HL-60 (cell line): ENCODE measurements at regions not wholly inside any gene's neighbourhood (a gene's known extent, or its start where the extent isn't known, plus 50 kb on each side); places are given as distances from the start of the nearest gene placed in this dataset.

Experiments used
- DNase-seq, 2 experiments: peaks; one replicate each; pipeline ENCODE4 v3.0.0-alpha.2; 2010 to 2020; ENCODE audit warnings: low read depth in 1 of 2, low spot score in 1 of 2
- H3K27ac ChIP-seq: fragments of 250-450 bp; sonication (Bioruptor Pico); replicated peaks from 2 replicates; pipeline ENCODE4 v1.5.1; 2020; ENCODE audit warnings: mild to moderate bottlenecking, moderate library complexity
- H3K27me3 ChIP-seq: fragments of 250-450 bp; sonication (Bioruptor Pico); 2 replicates; pipeline ENCODE4 v1.5.1; 2021; ENCODE audit warnings: mild to moderate bottlenecking, moderate library complexity; ENCODE audit not compliant: insufficient read depth, poor library complexity, severe bottlenecking
- H3K4me3 ChIP-seq: replicated peaks from 2 replicates; pipeline ENCODE4 v1.5.1; 2011; ENCODE audit warnings: mild to moderate bottlenecking, control low read depth, low read length; ENCODE audit not compliant: insufficient read depth
- GABPA ChIP-seq: IDR thresholded peaks from 2 replicates; pipeline ENCODE4 v1.6.1; 2012; ENCODE audit warnings: low read depth
- POLR2AphosphoS5 ChIP-seq: IDR thresholded peaks from 2 replicates; pipeline ENCODE4 v1.6.1; 2012; ENCODE audit warnings: low read depth
- REST ChIP-seq: IDR thresholded peaks from 2 replicates; pipeline ENCODE4 v1.6.1; 2012; ENCODE audit warnings: low read depth; ENCODE audit not compliant: insufficient replicate concordance
- SPI1 ChIP-seq: IDR thresholded peaks from 2 replicates; pipeline ENCODE4 v1.6.1; 2012; ENCODE audit warnings: low read depth, mild to moderate bottlenecking, borderline replicate concordance
- TF ChIP-seq, protein P1 (sequence below): IDR thresholded peaks from one replicate; pipeline ENCODE4 v1.5.1; 2011; ENCODE audit warnings: low read length, control low read depth, inconsistent platforms; ENCODE audit not compliant: insufficient read depth

GRCh38 chr1:103344930-103345329, 180.6 kb upstream of the RNPC3 start:
- H3K27me3 ChIP-seq = no peaks in the 10 kb centered on the region
- H3K4me3 ChIP-seq = no peak overlapping the region
- no peak for DNase-seq
- TF ChIP-seq GABPA (no peak), SPI1 (no peak), REST (no peak)
- no peak overlapping the region for H3K27ac ChIP-seq

DNA sequence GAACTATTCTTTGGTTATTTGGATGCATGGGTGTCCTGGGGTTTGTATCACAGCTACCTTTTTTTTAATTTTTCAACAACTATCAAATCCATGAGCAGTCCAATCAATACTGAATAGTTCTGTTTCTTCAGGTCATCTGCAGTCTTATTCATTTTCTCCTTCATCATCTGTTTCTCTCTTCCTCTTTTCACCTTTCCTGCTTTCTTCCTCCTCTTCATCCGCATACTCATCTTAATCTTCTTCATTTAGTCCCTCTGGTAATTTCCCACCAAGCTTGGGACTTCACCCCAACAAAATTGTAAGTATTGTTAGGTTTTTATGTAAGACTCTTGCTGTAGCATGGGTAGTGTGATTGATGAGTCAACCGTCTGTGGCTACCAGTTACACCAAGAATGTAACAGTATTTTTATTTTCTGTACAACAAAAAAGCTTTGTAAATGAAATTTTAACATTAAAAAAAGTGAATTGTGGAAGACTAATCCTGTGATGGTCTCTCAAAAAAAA, 184.1 kb upstream of the RNPC3 start:
- H3K27ac ChIP-seq = no peak overlapping the region
- TF ChIP-seq SPI1 (no peak), GABPA (no peak), POLR2AphosphoS5 (no peak), REST (no peak)
- TF ChIP-seq, protein P1, sequence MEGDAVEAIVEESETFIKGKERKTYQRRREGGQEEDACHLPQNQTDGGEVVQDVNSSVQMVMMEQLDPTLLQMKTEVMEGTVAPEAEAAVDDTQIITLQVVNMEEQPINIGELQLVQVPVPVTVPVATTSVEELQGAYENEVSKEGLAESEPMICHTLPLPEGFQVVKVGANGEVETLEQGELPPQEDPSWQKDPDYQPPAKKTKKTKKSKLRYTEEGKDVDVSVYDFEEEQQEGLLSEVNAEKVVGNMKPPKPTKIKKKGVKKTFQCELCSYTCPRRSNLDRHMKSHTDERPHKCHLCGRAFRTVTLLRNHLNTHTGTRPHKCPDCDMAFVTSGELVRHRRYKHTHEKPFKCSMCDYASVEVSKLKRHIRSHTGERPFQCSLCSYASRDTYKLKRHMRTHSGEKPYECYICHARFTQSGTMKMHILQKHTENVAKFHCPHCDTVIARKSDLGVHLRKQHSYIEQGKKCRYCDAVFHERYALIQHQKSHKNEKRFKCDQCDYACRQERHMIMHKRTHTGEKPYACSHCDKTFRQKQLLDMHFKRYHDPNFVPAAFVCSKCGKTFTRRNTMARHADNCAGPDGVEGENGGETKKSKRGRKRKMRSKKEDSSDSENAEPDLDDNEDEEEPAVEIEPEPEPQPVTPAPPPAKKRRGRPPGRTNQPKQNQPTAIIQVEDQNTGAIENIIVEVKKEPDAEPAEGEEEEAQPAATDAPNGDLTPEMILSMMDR = no peak
- no peak overlapping the region for H3K4me3 ChIP-seq
- H3K27me3 ChIP-seq = no peaks in the 10 kb centered on the region
- no peak for DNase-seq

GRCh38 chr1:103337779-103338178, 187.7 kb upstream of the RNPC3 start:
- H3K27me3 ChIP-seq = no peaks in the 10 kb centered on the region
- no peak overlapping the region for H3K27ac ChIP-seq
- no peak for DNase-seq
- H3K4me3 ChIP-seq = no peak overlapping the region
- no peak for TF ChIP-seq POLR2AphosphoS5
- TF ChIP-seq GABPA = no peak
- TF ChIP-seq REST = no peak
- no peak for TF ChIP-seq SPI1
- TF ChIP-seq, protein P1 = no peak

DNA sequence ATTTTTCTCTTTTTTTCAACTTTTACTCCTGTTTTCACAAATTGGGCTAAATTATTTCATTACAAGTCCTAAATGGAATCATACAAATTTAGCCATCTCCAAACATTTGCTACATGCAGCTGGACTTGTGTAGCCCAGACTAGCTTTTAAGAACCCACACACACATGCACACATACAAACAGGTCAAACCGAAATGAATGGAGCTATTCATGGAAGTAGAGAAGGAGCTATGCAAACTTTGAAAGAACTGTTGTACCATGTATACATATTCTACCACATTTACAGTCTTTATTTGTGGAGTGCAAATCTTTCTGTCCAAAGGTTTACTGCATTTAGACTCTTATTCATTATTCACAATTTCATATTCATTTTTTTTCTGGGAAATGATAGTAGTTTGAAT, 189.1 kb upstream of the RNPC3 start:
- Histone ChIP-seq H3K27me3 (no peaks in the 10 kb centered on the region), H3K4me3 (no peak overlapping the region), H3K27ac (no peak overlapping the region)
- no peak for DNase-seq
- TF ChIP-seq GABPA (no peak), SPI1 (no peak), REST (no peak), POLR2AphosphoS5 (no peak)
- TF ChIP-seq, protein P1 = no peak
